ACC112 (cell line): ENCODE measurements at regions not wholly inside any gene's neighbourhood (a gene's known extent, or its start where the extent isn't known, plus 50 kb on each side); places are given as distances from the start of the nearest gene placed in this dataset.

Experiments
- H2AFZ ChIP-seq: fragments of 200-600 bp; sonication (generic); one replicate; pipeline ENCODE4 v1.6.0; 2017; ENCODE audit warnings: antibody characterized with exemption, low read length; ENCODE audit not compliant: unreplicated experiment
- H3K27ac ChIP-seq: fragments of 200-600 bp; sonication (generic); 2 replicates; pipeline ENCODE4 v1.5.1; 2014; ENCODE audit warnings: low read depth, mild to moderate bottlenecking, antibody characterized with exemption, low read length, moderate library complexity
- H3K27me3 ChIP-seq: fragments of 200-600 bp; sonication (generic); 2 replicates; pipeline ENCODE4 v1.6.1; 2014; ENCODE audit warnings: mild to moderate bottlenecking, antibody characterized with exemption, low read length, moderate library complexity, mixed read lengths; ENCODE audit not compliant: insufficient read depth
- H3K36me3 ChIP-seq: fragments of 200-600 bp; sonication (generic); 2 replicates; pipeline ENCODE4 v1.6.1; 2016; ENCODE audit warnings: mild to moderate bottlenecking, antibody characterized with exemption, low read length, moderate library complexity, mixed read lengths; ENCODE audit not compliant: insufficient read depth
- H3K4me1 ChIP-seq: fragments of 200-600 bp; sonication (generic); one replicate; pipeline ENCODE4 v1.6.1; 2016; ENCODE audit warnings: low read length, mixed read lengths; ENCODE audit not compliant: insufficient read depth, unreplicated experiment, control insufficient read depth
- H3K4me3 ChIP-seq: fragments of 200-600 bp; sonication (generic); 2 replicates; pipeline ENCODE4 v1.5.1; 2014; ENCODE audit warnings: mild to moderate bottlenecking, low read depth, low read length
- H3K79me2 ChIP-seq: fragments of 200-600 bp; sonication (generic); one replicate; pipeline ENCODE4 v1.6.0; 2016; ENCODE audit warnings: low read length; ENCODE audit not compliant: control insufficient read depth, unreplicated experiment, insufficient read depth

GRCh38 chr2:49416252-49416651 is 261.9 kb upstream of the FSHR start:
- no peak overlapping the region for H3K27ac ChIP-seq
- H3K4me1 ChIP-seq = no peaks in the 10 kb centered on the region
- H3K27me3 ChIP-seq = no peaks in the 10 kb centered on the region
- H3K4me3 ChIP-seq = no peak overlapping the region
- no peak overlapping the region for H2AFZ ChIP-seq
- H3K36me3 ChIP-seq = no peaks in the 10 kb centered on the region
- no peaks in the 10 kb centered on the region for H3K79me2 ChIP-seq

DNA sequence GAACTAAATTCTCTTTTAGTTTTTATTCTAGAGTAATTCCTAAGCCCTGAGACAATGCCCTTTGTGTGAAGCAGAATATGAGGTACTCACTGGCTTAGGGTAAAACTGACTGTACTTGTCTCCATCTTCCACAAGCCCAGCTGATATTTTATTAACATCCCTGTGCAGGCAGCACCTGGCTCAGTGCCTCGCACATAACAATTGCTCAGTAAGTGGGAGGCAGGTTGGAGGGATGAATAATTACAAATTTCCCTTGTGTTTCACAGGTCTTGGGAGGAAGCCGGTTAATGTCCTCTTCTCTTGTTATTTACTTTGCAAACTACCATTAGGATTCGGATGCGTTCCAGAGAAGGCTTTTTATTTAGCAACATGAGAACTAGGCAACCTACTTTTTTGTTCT is 249.8 kb upstream of the FSHR start:
- H3K27me3 ChIP-seq = no peaks in the 10 kb centered on the region
- no peak overlapping the region for H2AFZ ChIP-seq
- no peaks in the 10 kb centered on the region for H3K4me1 ChIP-seq
- H3K27ac ChIP-seq = no peak overlapping the region
- no peaks in the 10 kb centered on the region for H3K36me3 ChIP-seq
- no peak overlapping the region for H3K4me3 ChIP-seq
- H3K79me2 ChIP-seq = no peaks in the 10 kb centered on the region

GRCh38 chr2:49403637-49404036 is 249.3 kb upstream of the FSHR start:
- H3K27me3 ChIP-seq = no peaks in the 10 kb centered on the region
- no peaks in the 10 kb centered on the region for H3K36me3 ChIP-seq
- no peaks in the 10 kb centered on the region for H3K4me1 ChIP-seq
- H3K27ac ChIP-seq = no peak overlapping the region
- H3K4me3 ChIP-seq = no peak overlapping the region
- H3K79me2 ChIP-seq = no peaks in the 10 kb centered on the region
- no peak overlapping the region for H2AFZ ChIP-seq

GRCh38 chr2:49379406-49379805 is 225.1 kb upstream of the FSHR start:
- no peaks in the 10 kb centered on the region for H3K79me2 ChIP-seq
- no peak overlapping the region for H2AFZ ChIP-seq
- no peaks in the 10 kb centered on the region for H3K4me1 ChIP-seq
- no peak overlapping the region for H3K4me3 ChIP-seq
- no peaks in the 10 kb centered on the region for H3K36me3 ChIP-seq
- no peaks in the 10 kb centered on the region for H3K27me3 ChIP-seq
- no peak overlapping the region for H3K27ac ChIP-seq

- no peaks in the 10 kb centered on the region for H3K4me1 ChIP-seq
- no peaks in the 10 kb centered on the region for H3K79me2 ChIP-seq
- no peak overlapping the region for H3K4me3 ChIP-seq
- H3K36me3 ChIP-seq = no peaks in the 10 kb centered on the region
- no peak overlapping the region for H3K27ac ChIP-seq
- no peaks in the 10 kb centered on the region for H3K27me3 ChIP-seq
- H2AFZ ChIP-seq = no peak overlapping the region
Observed at GRCh38 chr2:49371128-49371701, 216.9 kb upstream of the FSHR start.

DNA sequence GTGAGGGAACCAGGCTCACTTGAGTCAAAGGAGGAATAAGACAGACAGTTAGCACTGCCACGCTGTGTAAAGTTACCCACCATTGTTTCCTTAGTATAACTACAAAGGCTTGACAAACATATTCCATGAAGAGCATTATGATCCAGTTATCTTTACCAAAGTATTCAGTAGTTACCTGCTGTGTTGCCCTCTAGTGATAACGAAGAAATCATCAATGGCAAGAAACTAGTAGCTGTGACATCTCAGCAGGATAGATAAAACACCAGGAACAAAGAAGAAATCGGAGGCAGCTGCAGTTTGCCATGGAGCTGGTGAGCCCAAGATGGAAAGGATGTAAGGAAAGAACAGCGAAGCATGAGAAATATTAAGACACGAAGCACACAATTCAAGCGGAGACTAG is 215.3 kb upstream of the FSHR start:
- Histone ChIP-seq H3K36me3 (no peaks in the 10 kb centered on the region), H3K27me3 (no peaks in the 10 kb centered on the region), H3K79me2 (no peaks in the 10 kb centered on the region), H3K4me3 (no peak overlapping the region), H2AFZ (no peak overlapping the region), H3K4me1 (no peaks in the 10 kb centered on the region), H3K27ac (no peak overlapping the region)

DNA sequence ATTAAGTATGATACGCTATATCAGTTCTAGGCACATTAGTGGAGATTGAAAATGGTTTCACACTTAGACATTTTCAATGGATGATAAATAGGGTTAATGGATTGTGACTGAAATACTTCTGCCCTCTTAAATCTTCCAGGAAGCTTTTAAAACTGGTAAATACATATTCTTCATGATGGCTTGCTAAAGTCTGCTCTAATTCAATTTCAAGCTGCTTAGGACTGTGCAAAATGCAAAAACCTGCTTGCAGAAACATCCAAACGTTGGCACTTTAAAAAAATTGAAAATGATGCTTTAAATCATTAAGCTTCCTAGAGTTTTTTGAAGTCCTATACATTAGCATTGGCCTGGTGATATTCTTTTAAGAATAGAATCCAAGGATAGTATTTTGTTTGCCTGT is 214.8 kb upstream of the FSHR start:
- Histone ChIP-seq H3K4me3 (no peak overlapping the region), H3K79me2 (no peaks in the 10 kb centered on the region), H3K27ac (no peak overlapping the region), H3K36me3 (no peaks in the 10 kb centered on the region), H2AFZ (no peak overlapping the region), H3K4me1 (no peaks in the 10 kb centered on the region), H3K27me3 (no peaks in the 10 kb centered on the region)

DNA sequence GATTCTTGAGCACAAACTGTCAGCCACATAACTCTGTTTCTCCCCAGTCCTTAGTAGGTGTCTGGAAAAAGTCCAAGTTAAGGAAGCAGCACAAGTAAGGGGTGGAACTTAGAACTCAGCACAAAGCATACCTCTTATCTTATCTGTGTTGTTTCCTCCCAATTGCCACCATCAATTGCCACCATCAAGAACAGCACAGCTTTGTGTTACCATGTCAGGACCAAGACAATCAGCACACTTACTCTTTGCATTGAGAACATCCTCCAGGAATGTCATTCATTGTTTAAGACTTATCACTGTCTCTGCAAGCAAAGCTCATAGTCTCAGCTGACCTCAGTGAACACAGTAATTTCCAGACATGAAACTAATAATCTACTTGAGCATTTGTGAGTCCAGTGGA is 212.7 kb upstream of the FSHR start:
- Histone ChIP-seq H3K27ac (no peak overlapping the region), H3K4me3 (no peak overlapping the region), H3K79me2 (no peaks in the 10 kb centered on the region), H2AFZ (no peak overlapping the region), H3K4me1 (no peaks in the 10 kb centered on the region), H3K36me3 (no peaks in the 10 kb centered on the region), H3K27me3 (no peaks in the 10 kb centered on the region)

- Histone ChIP-seq H3K36me3 (no peaks in the 10 kb centered on the region), H3K4me1 (no peaks in the 10 kb centered on the region), H3K27me3 (no peaks in the 10 kb centered on the region), H3K4me3 (no peak overlapping the region), H3K79me2 (no peaks in the 10 kb centered on the region), H2AFZ (no peak overlapping the region), H3K27ac (no peak overlapping the region)
Observed at GRCh38 chr2:49360407-49360767, 206.1 kb upstream of the FSHR start.

- Histone ChIP-seq H3K4me1 (no peaks in the 10 kb centered on the region), H3K36me3 (no peaks in the 10 kb centered on the region), H3K27me3 (no peaks in the 10 kb centered on the region), H3K79me2 (no peaks in the 10 kb centered on the region), H3K4me3 (no peak overlapping the region), H2AFZ (no peak overlapping the region), H3K27ac (no peak overlapping the region)
Observed at GRCh38 chr2:49359721-49360406, 205.5 kb upstream of the FSHR start.

- Histone ChIP-seq H3K79me2 (no peaks in the 10 kb centered on the region), H3K27me3 (no peaks in the 10 kb centered on the region), H3K36me3 (no peaks in the 10 kb centered on the region), H3K4me3 (no peak overlapping the region), H3K4me1 (no peaks in the 10 kb centered on the region), H3K27ac (no peak overlapping the region), H2AFZ (no peak overlapping the region)
Observed at GRCh38 chr2:49355611-49356010, 201.3 kb upstream of the FSHR start.
